H9 (cell line): ENCODE measurements at regions not wholly inside any gene's neighbourhood (a gene's known extent, or its start where the extent isn't known, plus 50 kb on each side); places are given as distances from the start of the nearest gene placed in this dataset.

ENCODE experiments used
- DNase-seq: peaks from one replicate; pipeline ENCODE4 v3.0.0-alpha.2; 2017
- H2AFZ ChIP-seq: one replicate; pipeline ENCODE4 v1.6.1; 2013; ENCODE audit warnings: mild to moderate bottlenecking, low read length, control low read depth, moderate library complexity
- H2AK5ac ChIP-seq: 2 replicates; pipeline ENCODE4 v1.6.1; 2013; ENCODE audit warnings: low read length, control low read depth, mixed read lengths; ENCODE audit not compliant: insufficient read length
- H2BK120ac ChIP-seq: one replicate; pipeline ENCODE4 v1.6.1; 2013; ENCODE audit warnings: low read depth, mild to moderate bottlenecking, low read length, control low read depth, inconsistent platforms; ENCODE audit not compliant: poor library complexity, severe bottlenecking
- H2BK12ac ChIP-seq: 2 replicates; pipeline ENCODE4 v1.6.1; 2013; ENCODE audit warnings: low read length, control low read depth, mixed read lengths, low read depth; ENCODE audit not compliant: insufficient read length
- H2BK15ac ChIP-seq: 2 replicates; pipeline ENCODE4 v1.6.1; 2013; ENCODE audit warnings: low read depth, low read length, control low read depth
- H2BK20ac ChIP-seq: one replicate; pipeline ENCODE4 v1.6.1; 2013; ENCODE audit warnings: low read depth, mild to moderate bottlenecking, low read length, control low read depth, inconsistent platforms; ENCODE audit not compliant: poor library complexity, severe bottlenecking
- H2BK5ac ChIP-seq: 2 replicates; pipeline ENCODE4 v1.6.1; 2013; ENCODE audit warnings: low read length, control low read depth, mixed read lengths; ENCODE audit not compliant: insufficient read length
- H3K14ac ChIP-seq: 2 replicates; pipeline ENCODE4 v1.6.1; 2013; ENCODE audit warnings: low read length, control low read depth; ENCODE audit not compliant: insufficient read depth
- H3K18ac ChIP-seq: 2 replicates; pipeline ENCODE4 v1.6.1; 2013; ENCODE audit warnings: low read depth, mild to moderate bottlenecking, mixed read lengths, low read length, control low read depth; ENCODE audit not compliant: insufficient read length
- H3K23ac ChIP-seq: 2 replicates; pipeline ENCODE4 v1.6.1; 2013; ENCODE audit warnings: low read length, control low read depth, mixed read lengths, low read depth; ENCODE audit not compliant: insufficient read length
- H3K23me2 ChIP-seq: 2 replicates; pipeline ENCODE4 v1.6.1; 2013; ENCODE audit warnings: low read depth, mild to moderate bottlenecking, mixed read lengths, low read length, control low read depth; ENCODE audit not compliant: insufficient read length, poor library complexity, severe bottlenecking
- H3K27ac ChIP-seq: 2 replicates; pipeline ENCODE4 v1.5.1; 2013; ENCODE audit warnings: low read length, control low read depth, mixed read lengths, low read depth; ENCODE audit not compliant: insufficient read length
- H3K27me3 ChIP-seq: 2 replicates; pipeline ENCODE4 v1.6.1; 2013; ENCODE audit warnings: low read length, control low read depth, inconsistent platforms; ENCODE audit not compliant: insufficient read depth
- H3K4ac ChIP-seq: 2 replicates; pipeline ENCODE4 v1.6.1; 2013; ENCODE audit warnings: low read depth, mild to moderate bottlenecking, control low read depth, inconsistent platforms, low read length, moderate library complexity
- H3K4me1 ChIP-seq: 2 replicates; pipeline ENCODE4 v1.6.1; 2013; ENCODE audit warnings: low read length, control low read depth, inconsistent platforms; ENCODE audit not compliant: insufficient read depth
- H3K4me2 ChIP-seq: 2 replicates; pipeline ENCODE4 v1.6.1; 2013; ENCODE audit warnings: low read length, control low read depth, mixed read lengths; ENCODE audit not compliant: insufficient read length, insufficient read depth
- H3K56ac ChIP-seq: 2 replicates; pipeline ENCODE4 v1.6.1; 2013; ENCODE audit warnings: low read depth, mild to moderate bottlenecking, mixed read lengths, low read length, control low read depth; ENCODE audit not compliant: insufficient read length
- H3K79me1 ChIP-seq: 2 replicates; pipeline ENCODE4 v1.6.1; 2013; ENCODE audit warnings: low read depth, mild to moderate bottlenecking, moderate library complexity, low read length, control low read depth, inconsistent platforms; ENCODE audit not compliant: insufficient read depth, poor library complexity, severe bottlenecking
- H3K79me2 ChIP-seq: 2 replicates; pipeline ENCODE4 v1.6.1; 2013; ENCODE audit warnings: low read length, control low read depth, inconsistent platforms; ENCODE audit not compliant: insufficient read depth
- H3K9ac ChIP-seq: 2 replicates; pipeline ENCODE4 v1.6.1; 2013; ENCODE audit warnings: low read length, control low read depth, mixed read lengths; ENCODE audit not compliant: insufficient read length; ENCODE audit errors: extremely low read depth
- H3K9me3 ChIP-seq: one replicate; pipeline ENCODE4 v1.6.1; 2013; ENCODE audit warnings: low read depth, low read length, inconsistent platforms; ENCODE audit not compliant: control insufficient read depth
- H3T11ph ChIP-seq: one replicate; pipeline ENCODE4 v1.6.1; 2013; ENCODE audit warnings: mild to moderate bottlenecking, low read length, control low read depth, inconsistent platforms
- H4K20me1 ChIP-seq: one replicate; pipeline ENCODE4 v1.6.1; 2013; ENCODE audit not compliant: control insufficient read depth, insufficient read length, insufficient read depth
- H4K5ac ChIP-seq: 2 replicates; pipeline ENCODE4 v1.6.1; 2013; ENCODE audit warnings: low read depth, mild to moderate bottlenecking, mixed read lengths, low read length, control low read depth; ENCODE audit not compliant: insufficient read length
- H4K8ac ChIP-seq: replicated peaks from 2 replicates; pipeline ENCODE4 v1.6.1; 2013; ENCODE audit warnings: low read length, control low read depth, mixed read lengths, low read depth; ENCODE audit not compliant: insufficient read length
- H4K91ac ChIP-seq: 2 replicates; pipeline ENCODE4 v1.6.1; 2013; ENCODE audit warnings: low read depth, mild to moderate bottlenecking, moderate library complexity, mixed read lengths, low read length, control low read depth; ENCODE audit not compliant: insufficient read length
- H3K27ac Mint-ChIP-seq, 3 experiments: 2 replicates in 2 of 3; 3 replicates in 1 of 3; pipeline ENCODE4 v1.8.0; 2020 to 2021; ENCODE audit warnings: mixed read lengths in 3 of 3, mild to moderate bottlenecking in 1 of 3, moderate library complexity in 1 of 3
- H3K27me3 Mint-ChIP-seq: 2 replicates; pipeline ENCODE4 v1.8.0; 2021; ENCODE audit warnings: low read depth, mild to moderate bottlenecking, moderate library complexity, mixed read lengths
- H3K36me3 Mint-ChIP-seq, 3 experiments: 2 replicates in 2 of 3; 3 replicates in 1 of 3; pipeline ENCODE4 v1.8.0; 2020 to 2021; ENCODE audit warnings: low read depth in 3 of 3, mixed read lengths in 3 of 3; ENCODE audit not compliant: insufficient read depth in 1 of 3
- H3K4me1 Mint-ChIP-seq, 2 experiments: 2 replicates each; pipeline ENCODE4 v1.8.0; 2020; ENCODE audit warnings: mixed read lengths in 2 of 2
- H3K4me3 Mint-ChIP-seq, 2 experiments: 2 replicates in 1 of 2; 3 replicates in 1 of 2; pipeline ENCODE4 v1.8.0; 2020 to 2021; ENCODE audit warnings: mild to moderate bottlenecking in 2 of 2, mixed read lengths in 2 of 2, moderate library complexity in 1 of 2
- H3K9me3 Mint-ChIP-seq, 2 experiments: 2 replicates in 1 of 2; 3 replicates in 1 of 2; pipeline ENCODE4 v1.8.0; 2020; ENCODE audit warnings: mild to moderate bottlenecking in 2 of 2, mixed read lengths in 2 of 2, moderate library complexity in 1 of 2
- CTCF ChIP-seq: fragments of 200-600 bp; sonication (generic); conservative IDR thresholded peaks from 3 replicates; pipeline ENCODE4 v1.8.0; 2021; ENCODE audit warnings: antibody characterized with exemption, mild to moderate bottlenecking
- WGBS: extraction: QIAGEN DNeasy Blood & Tissue Kit; methylation state at CpG from one replicate; pipeline ENCODE4 v1.1.7; 2013; ENCODE audit warnings: missing lambda C conversion rate, low lambda C conversion rate, mixed read lengths; ENCODE audit not compliant: insufficient read length; ENCODE audit errors: extremely low coverage; 5-methylcytosine and 5-hydroxymethylcytosine counted together

GRCh38 chr2:34204560-34204959 is 605.5 kb upstream of the FAM98A start:
- Mint-ChIP-seq H3K27ac (no peak overlapping the region; a peak in 1 of 7 replicates), H3K27me3 (no peaks in the 10 kb centered on the region), H3K36me3 (peaks cover 8 to 22% (median 9%) of the 10 kb centered on the region in 3 experiments), H3K9me3 (peaks cover 18 to 21% of the 10 kb centered on the region in 2 experiments), H3K4me3 (no peak overlapping the region), H3K4me1 (peaks cover 0 to 3% of the 10 kb centered on the region in 2 experiments; a peak in 1 of 4 replicates)
- Histone ChIP-seq H3K23me2 (no peaks in the 10 kb centered on the region), H4K91ac (no peak overlapping the region), H3K4ac (no peak overlapping the region), H4K5ac (no peak overlapping the region), H3K27ac (no peak overlapping the region), H2AFZ (no peak overlapping the region), H3K4me2 (no peak overlapping the region), H3K9me3 (no peaks in the 10 kb centered on the region), H3K9ac (no peak overlapping the region), H2BK120ac (no peak overlapping the region), H3T11ph (no peak overlapping the region), H3K79me2 (no peaks in the 10 kb centered on the region), H3K56ac (no peak overlapping the region), H2BK12ac (no peak overlapping the region), H2AK5ac (no peak overlapping the region), H4K20me1 (no peaks in the 10 kb centered on the region), H3K79me1 (no peaks in the 10 kb centered on the region), H2BK20ac (no peak overlapping the region), H3K27me3 (no peaks in the 10 kb centered on the region), H3K18ac (no peak overlapping the region), H3K4me1 (no peaks in the 10 kb centered on the region), H3K23ac (no peak overlapping the region), H2BK5ac (no peak overlapping the region), H3K14ac (no peak overlapping the region), H2BK15ac (no peak overlapping the region), H4K8ac (no peak overlapping the region)
- TF ChIP-seq CTCF: no peak
- no peak for DNase-seq
- WGBS: no CpG with 5 or more reads among the region's 1 CpG
